HG03460 (cell line): ENCODE measurements at regions not wholly inside any gene's neighbourhood (a gene's known extent, or its start where the extent isn't known, plus 50 kb on each side); places are given as distances from the start of the nearest gene placed in this dataset.
"Not testable (repeated sequence)": the region's sequence is repeated elsewhere in the genome, so short reads cannot be mapped to it uniquely, and the experiment has no call there.

Experiments used
- ATAC-seq: cut with Tn5 transposase; IDR thresholded peaks from one replicate; pipeline ENCODE4 v1.9.1; 2021; ENCODE audit not compliant: unreplicated experiment

GRCh38 chr1:79262745-79263258 is 256.3 kb upstream of the ADGRL4 start:
- no peak for ATAC-seq

- ATAC-seq, result no peak
Observed at GRCh38 chr1:79259390-79260336, 253.1 kb upstream of the ADGRL4 start.

DNA sequence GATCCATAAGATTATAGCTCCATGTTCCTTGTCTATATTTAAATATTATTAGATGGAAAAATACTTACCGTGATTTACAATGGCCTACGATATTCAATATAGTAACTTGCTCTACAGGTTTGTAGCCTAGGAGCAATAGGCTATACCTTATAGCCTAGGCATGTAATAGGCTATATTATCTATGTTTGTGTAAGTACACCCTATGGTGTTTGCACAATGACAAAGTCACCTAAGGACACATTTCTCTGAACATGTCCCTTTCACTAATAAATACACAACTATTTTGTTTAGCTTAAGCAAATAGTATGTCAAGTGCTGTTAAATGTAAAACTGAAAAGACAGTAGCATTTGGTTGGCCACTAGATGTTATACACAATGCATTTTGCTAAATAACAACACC is 248.9 kb upstream of the ADGRL4 start:
- ATAC-seq, result no peak

- no peak for ATAC-seq
Observed at GRCh38 chr1:79252598-79252997, 246.1 kb upstream of the ADGRL4 start.

- no peak for ATAC-seq
Observed at GRCh38 chr1:79239840-79240239, 233.3 kb upstream of the ADGRL4 start.

GRCh38 chr1:79235301-79236002 is 228.9 kb upstream of the ADGRL4 start:
- no peak for ATAC-seq

DNA sequence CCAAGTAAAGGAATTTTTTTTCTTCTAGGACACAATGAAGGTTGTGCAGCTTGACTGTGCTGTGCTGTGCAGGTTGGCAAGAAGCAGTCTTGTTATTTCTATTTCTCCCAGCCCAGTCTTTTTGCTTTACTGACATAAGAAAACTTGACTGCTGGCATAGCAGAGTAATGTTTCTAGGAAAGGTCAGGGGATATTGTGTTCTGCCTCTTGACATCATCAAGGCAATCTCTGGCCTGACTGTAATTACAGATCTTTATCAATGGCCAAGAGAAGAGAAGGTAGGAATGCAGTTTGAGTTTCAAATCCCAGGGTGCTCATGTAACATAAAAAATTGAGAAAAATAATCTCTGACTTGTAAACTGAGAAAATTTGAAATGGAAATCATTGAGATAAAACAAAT is 226.3 kb upstream of the ADGRL4 start:
- ATAC-seq, result no peak

DNA sequence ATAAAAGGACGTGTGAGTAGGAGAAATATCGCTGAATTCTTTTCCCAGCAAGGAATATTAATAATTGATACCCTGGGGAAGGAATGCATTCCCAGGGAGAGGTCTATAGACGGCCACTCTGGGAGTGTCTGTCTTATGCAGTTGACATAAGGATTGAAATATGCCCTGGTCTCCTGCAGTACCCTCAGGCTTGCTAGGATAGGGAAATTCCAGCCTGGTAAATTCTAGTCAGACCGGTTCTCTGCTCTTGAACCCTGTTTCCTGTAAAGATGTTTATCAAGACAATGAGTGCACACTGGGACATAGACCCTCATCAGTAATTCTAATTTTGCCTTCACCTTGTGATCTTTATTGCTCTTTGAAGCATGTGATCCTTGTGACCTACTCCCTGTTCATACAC is 224.2 kb upstream of the ADGRL4 start:
- not testable (repeated sequence) for ATAC-seq

DNA sequence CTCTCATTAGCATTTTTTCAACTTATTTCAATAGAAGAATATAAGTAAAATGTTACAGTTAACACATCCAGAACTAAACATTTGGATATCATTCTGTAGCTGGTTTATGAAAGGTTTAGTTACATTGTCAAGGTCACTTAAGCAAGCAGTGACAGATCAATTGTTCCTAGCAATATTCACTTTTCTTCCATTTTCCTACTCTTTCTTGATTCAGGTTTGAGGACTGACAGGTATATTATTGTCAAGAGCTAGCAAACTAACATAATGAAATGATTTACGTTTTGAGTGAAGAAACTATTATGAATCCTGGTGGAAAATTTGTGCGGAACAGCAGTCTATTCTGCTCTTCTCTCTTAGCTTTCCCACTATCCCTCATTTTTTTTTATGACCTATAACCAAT is 220.4 kb upstream of the ADGRL4 start:
- no peak for ATAC-seq

GRCh38 chr1:79224537-79224936 is 218.0 kb upstream of the ADGRL4 start:
- ATAC-seq, result no peak

DNA sequence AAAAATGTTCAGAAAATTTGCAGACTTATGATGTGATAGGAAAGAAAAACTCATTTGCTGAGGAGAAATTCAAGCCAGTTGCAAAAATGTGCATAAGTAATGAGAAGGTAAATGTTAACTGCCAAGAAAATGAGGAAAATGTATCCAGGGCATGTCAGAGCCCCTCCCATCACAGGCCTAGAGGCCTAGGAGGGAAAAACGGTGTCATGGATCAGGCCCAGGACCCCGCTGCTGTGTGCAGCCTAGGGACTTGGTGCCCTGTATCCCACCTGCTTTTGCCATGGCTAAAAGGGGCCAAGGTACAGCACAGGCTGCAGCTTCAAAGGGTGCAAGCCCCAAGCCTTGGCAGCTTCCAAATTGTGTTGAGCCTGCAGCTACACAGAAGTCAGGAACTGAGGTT is 214.0 kb upstream of the ADGRL4 start:
- no peak for ATAC-seq

DNA sequence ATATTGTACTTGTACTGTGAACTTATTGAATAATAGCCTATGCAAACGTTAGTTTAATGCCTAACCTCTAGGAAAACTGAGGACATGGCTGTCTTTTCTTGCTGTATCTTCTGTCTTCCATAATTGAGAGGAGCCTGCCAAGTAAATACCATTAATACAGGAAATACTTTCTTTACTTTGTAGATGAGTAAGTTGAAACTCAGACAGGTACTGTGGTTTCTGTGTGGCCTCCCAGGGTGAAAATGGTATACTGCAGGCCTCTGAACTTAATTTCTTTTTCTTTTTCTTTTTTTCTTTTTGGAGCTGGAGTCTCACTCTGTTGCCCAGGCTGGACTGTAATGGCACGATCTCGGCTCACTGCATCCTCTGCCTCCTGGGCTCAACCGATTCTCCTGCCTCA is 208.8 kb upstream of the ADGRL4 start:
- ATAC-seq, result peak; percentile 71

GRCh38 chr1:79207786-79208185 is 201.3 kb upstream of the ADGRL4 start:
- ATAC-seq, result no peak

DNA sequence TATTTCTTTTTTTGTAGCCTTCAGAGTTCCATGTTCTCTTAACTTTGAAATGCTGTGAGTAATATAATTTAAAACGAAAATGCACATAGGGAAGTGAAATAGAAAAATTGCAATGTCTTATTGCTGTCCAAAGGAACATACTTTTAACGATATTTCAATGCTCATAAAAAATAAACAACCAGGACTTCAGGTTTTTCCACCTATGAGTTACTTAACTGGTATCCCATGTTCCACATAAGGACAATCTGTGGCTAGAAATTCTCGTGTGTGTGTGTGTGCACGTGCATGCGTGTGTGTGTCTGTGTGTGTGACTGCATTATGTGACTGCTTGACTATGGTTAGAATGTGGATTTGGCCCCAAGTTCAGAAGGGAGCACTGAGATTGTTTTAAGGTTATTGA is 200.8 kb upstream of the ADGRL4 start:
- ATAC-seq, result no peak

DNA sequence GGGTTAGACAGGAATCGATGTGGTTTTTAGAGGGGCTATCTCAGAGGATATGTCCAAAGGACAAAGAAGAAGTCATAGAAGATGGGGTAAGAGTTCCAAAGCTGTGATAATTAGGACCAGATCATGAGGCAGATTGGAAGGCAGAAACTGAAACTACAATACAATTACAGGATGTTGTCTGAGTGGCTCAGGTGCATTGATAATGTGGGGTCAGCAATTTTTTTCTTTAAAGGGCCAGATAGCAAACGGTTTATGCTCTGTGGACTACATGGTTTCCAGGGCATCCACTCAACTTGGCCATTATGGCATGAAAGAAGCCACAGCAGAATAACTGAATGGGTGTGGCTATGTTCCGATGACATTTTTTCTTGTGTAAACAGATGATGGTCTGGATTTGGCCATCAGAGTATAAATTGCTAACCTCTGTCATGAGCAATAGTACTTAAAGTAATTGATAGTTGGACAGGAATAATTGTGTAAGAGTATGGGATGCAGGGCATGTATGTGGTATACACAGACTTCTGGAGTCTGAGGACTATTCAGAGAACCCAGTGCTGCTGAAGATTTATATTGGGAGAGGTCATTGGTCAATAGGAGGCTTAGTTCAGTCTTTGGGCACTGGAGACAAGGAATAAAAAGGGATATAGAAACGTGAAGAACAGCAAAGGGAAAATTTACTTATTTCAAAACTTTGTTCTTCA is 198.4 kb upstream of the ADGRL4 start:
- no peak for ATAC-seq

GRCh38 chr1:79198832-79199231 is 192.3 kb upstream of the ADGRL4 start:
- no peak for ATAC-seq

DNA sequence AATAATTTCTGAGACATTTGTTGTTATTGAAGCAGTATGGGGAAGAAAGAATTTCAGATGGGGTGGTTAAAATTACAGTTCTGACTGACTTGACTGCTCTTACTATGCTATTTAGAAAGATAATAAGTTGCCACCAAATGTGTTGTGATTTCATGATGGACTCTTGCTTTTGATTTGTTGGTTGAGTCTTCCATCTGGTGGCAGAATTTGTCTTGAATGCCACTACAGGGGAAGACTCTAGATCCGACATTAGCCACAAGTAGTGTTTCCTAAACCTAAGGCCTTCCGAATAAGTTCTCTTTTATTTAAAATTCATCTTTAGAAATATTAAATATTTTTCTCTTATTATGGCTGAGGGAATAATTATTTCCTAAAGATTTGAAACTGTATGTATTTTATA is 190.9 kb upstream of the ADGRL4 start:
- no peak for ATAC-seq

GRCh38 chr1:79196211-79196610 is 189.7 kb upstream of the ADGRL4 start:
- no peak for ATAC-seq

- peak; percentile 48 for ATAC-seq
Observed at GRCh38 chr1:79193211-79194079, 186.9 kb upstream of the ADGRL4 start.

GRCh38 chr1:79190074-79190473 is 183.5 kb upstream of the ADGRL4 start:
- ATAC-seq, result peak; percentile 62
